ENCODE measurements at regions not wholly inside any gene's neighbourhood (a gene's known extent, or its start where the extent isn't known, plus 50 kb on each side); places are given as distances from the start of the nearest gene placed in this dataset.

DNA sequence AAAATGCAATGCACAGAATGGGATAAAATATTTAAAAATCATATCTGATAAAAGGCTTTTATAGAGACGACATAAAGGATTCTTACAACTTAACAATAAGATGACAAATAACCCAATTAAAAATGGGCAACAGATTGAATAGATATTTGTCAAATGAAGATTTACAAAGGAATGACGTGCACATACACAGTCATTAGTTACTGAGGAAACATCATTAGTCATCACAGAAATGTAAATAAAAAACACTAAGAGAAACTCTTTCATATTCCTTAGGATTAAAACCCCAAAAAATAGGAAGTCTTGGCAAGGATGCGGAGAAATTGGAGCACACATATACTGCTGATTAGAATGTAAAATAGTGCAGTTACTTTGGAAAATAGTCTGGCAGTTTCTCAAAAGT is 1886.0 kb upstream of the CDH6 start:
- TF ChIP-seq EZH2 (IDR thresholded peaks at IDR 0.05; ENCODE audit: low read depth, unreplicated experiment) (no peak), CTCF (conservative IDR thresholded peaks at IDR 0.05; ENCODE audit: low read depth in 2 of 2) (no peak), REST (IDR thresholded peaks at IDR 0.05; ENCODE audit: unreplicated experiment) (no peak), POLR2AphosphoS5 (IDR thresholded peaks at IDR 0.05; ENCODE audit: low read depth) (no peak), STAT1 (IDR thresholded peaks at IDR 0.05; ENCODE audit: unreplicated experiment) (no peak)
- TF ChIP-seq, protein P1, sequence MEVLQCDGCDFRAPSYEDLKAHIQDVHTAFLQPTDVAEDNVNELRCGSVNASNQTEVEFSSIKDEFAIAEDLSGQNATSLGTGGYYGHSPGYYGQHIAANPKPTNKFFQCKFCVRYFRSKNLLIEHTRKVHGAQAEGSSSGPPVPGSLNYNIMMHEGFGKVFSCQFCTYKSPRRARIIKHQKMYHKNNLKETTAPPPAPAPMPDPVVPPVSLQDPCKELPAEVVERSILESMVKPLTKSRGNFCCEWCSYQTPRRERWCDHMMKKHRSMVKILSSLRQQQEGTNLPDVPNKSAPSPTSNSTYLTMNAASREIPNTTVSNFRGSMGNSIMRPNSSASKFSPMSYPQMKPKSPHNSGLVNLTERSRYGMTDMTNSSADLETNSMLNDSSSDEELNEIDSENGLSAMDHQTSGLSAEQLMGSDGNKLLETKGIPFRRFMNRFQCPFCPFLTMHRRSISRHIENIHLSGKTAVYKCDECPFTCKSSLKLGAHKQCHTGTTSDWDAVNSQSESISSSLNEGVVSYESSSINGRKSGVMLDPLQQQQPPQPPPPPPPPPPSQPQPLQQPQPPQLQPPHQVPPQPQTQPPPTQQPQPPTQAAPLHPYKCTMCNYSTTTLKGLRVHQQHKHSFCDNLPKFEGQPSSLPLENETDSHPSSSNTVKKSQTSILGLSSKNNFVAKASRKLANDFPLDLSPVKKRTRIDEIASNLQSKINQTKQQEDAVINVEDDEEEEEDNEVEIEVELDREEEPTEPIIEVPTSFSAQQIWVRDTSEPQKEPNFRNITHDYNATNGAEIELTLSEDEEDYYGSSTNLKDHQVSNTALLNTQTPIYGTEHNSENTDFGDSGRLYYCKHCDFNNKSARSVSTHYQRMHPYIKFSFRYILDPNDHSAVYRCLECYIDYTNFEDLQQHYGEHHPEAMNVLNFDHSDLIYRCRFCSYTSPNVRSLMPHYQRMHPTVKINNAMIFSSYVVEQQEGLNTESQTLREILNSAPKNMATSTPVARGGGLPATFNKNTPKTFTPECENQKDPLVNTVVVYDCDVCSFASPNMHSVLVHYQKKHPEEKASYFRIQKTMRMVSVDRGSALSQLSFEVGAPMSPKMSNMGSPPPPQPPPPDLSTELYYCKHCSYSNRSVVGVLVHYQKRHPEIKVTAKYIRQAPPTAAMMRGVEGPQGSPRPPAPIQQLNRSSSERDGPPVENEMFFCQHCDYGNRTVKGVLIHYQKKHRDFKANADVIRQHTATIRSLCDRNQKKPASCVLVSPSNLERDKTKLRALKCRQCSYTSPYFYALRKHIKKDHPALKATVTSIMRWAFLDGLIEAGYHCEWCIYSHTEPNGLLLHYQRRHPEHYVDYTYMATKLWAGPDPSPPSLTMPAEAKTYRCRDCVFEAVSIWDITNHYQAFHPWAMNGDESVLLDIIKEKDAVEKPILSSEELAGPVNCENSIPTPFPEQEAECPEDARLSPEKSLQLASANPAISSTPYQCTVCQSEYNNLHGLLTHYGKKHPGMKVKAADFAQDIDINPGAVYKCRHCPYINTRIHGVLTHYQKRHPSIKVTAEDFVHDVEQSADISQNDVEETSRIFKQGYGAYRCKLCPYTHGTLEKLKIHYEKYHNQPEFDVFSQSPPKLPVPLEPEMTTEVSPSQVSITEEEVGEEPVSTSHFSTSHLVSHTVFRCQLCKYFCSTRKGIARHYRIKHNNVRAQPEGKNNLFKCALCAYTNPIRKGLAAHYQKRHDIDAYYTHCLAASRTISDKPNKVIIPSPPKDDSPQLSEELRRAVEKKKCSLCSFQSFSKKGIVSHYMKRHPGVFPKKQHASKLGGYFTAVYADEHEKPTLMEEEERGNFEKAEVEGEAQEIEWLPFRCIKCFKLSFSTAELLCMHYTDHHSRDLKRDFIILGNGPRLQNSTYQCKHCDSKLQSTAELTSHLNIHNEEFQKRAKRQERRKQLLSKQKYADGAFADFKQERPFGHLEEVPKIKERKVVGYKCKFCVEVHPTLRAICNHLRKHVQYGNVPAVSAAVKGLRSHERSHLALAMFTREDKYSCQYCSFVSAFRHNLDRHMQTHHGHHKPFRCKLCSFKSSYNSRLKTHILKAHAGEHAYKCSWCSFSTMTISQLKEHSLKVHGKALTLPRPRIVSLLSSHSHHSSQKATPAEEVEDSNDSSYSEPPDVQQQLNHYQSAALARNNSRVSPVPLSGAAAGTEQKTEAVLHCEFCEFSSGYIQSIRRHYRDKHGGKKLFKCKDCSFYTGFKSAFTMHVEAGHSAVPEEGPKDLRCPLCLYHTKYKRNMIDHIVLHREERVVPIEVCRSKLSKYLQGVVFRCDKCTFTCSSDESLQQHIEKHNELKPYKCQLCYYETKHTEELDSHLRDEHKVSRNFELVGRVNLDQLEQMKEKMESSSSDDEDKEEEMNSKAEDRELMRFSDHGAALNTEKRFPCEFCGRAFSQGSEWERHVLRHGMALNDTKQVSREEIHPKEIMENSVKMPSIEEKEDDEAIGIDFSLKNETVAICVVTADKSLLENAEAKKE (CRISPR knock-in tag; IDR thresholded peaks at IDR 0.05): no peak
- H3K9me3 Mint-ChIP-seq: no peaks in the 10 kb centered on the region
- no peak for ATAC-seq

More for the DNA sequence above, 1886.0 kb upstream of the CDH6 start:
- Histone ChIP-seq H2AFZ (no peak overlapping the region), H3K4me3 (no peak overlapping the region), H3K27ac (ENCODE audit: low read depth) (no peak overlapping the region), H3F3A (replicated peaks; ENCODE audit: low read depth) (no peaks in the 10 kb centered on the region), H3K27me3 (ENCODE audit: insufficient read depth) (no peaks in the 10 kb centered on the region), H3K36me3 (ENCODE audit: insufficient read depth) (no peaks in the 10 kb centered on the region), H4K20me1 (replicated peaks; ENCODE audit: insufficient read depth) (no peaks in the 10 kb centered on the region), H3K4me2 (no peak overlapping the region), H3K9me2 (ENCODE audit: insufficient read depth) (no peaks in the 10 kb centered on the region), H3K79me2 (replicated peaks; ENCODE audit: insufficient read depth) (no peaks in the 10 kb centered on the region), H3K4me1 (ENCODE audit: insufficient read depth) (no peaks in the 10 kb centered on the region)
- H3K27me3 Mint-ChIP-seq (ENCODE audit: insufficient read depth, low read depth, poor library complexity): no peaks in the 10 kb centered on the region
- H3K36me3 Mint-ChIP-seq (ENCODE audit: low read depth): no peaks in the 10 kb centered on the region
- no peak for DNase-seq (ENCODE audit: low spot score)
- H3K4me1 Mint-ChIP-seq: no peaks in the 10 kb centered on the region
- H3K27ac Mint-ChIP-seq: no peak overlapping the region
- H3K4me3 Mint-ChIP-seq: no peak overlapping the region

All from GM23338 (cell line).